ENCODE measurements at regions not wholly inside any gene's neighbourhood (a gene's known extent, or its start where the extent isn't known, plus 50 kb on each side); places are given as distances from the start of the nearest gene placed in this dataset.

DNA sequence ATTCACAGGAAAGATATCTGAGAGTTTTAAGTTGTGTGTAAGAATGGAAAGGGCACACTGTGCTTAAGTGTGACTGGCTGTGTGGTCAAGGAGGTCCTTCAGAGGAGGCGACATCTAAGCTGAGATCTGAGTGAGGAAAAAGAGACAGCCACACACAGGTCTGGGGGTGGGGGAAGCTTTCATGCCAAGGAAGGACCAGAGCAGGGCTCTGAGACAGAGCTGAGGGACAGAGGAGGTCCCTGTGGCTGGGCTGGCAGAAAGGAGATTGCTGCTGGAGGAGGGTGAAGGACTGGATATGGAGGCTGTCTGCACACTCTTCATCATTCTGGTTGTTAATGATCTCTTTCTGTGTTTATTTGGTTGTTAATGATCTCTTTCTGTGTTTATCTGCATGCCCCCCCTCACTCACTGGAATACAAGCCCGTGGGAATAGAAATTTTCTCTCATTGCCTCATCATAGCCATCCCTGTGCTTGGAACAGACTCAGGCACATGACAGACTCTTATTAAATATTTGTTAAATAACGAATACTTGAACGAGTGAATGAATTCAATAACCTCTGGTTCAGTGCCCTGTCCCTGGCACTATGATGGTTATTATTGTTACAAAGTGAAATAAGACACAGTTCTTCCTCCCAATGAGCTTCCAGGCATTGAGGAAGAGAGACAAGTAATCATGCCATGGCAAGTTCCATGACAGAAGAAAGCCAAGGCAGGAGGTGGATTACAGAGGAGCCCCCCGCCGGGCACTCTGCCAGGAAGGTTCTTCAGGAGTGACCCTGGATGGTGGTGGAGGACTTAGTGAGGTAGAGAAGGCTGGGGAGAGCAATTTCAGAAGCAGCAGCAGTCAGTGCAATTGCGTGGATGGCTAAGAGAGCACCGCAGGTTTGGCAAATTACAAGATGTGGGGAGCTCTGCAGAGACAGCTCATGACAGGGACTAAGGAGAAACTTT lies 399.4 kb upstream of the HS6ST1 start:
- no peak for TF ChIP-seq RAD21 (IDR thresholded peaks at IDR 0.05)
- no peak for TF ChIP-seq FOXA1 (IDR thresholded peaks at IDR 0.05)
- Histone ChIP-seq H3K27ac (ENCODE audit: low read depth in 1 of 2, low read length in 2 of 2) (no peak overlapping the region), H3K9ac (ENCODE audit: low read depth in 1 of 2, low read length in 2 of 2) (no peak overlapping the region), H3K27me3 (ENCODE audit: control insufficient read depth in 4 of 4, insufficient read depth in 4 of 4, low read length in 3 of 4) (peaks cover 0 to 9% (median 0%) of the 10 kb centered on the region in 4 donors), H3K4me3 (ENCODE audit: low read depth in 1 of 3, low read length in 3 of 3) (no peak overlapping the region), H3K36me3 (ENCODE audit: control insufficient read depth in 4 of 4, insufficient read depth in 3 of 4, low read depth in 1 of 4, low read length in 3 of 4) (no peaks in the 10 kb centered on the region), H3K4me1 (ENCODE audit: control insufficient read depth in 4 of 4, insufficient read depth in 4 of 4, low read length in 3 of 4) (no peaks in the 10 kb centered on the region), H3K9me3 (ENCODE audit: control insufficient read depth in 4 of 4, low read length in 3 of 4) (no peaks in the 10 kb centered on the region)
- no peak for DNase-seq (ENCODE audit: low spot score)
- 66% methylated on average over 8 of the region's 8 CpGs for WGBS

DNA sequence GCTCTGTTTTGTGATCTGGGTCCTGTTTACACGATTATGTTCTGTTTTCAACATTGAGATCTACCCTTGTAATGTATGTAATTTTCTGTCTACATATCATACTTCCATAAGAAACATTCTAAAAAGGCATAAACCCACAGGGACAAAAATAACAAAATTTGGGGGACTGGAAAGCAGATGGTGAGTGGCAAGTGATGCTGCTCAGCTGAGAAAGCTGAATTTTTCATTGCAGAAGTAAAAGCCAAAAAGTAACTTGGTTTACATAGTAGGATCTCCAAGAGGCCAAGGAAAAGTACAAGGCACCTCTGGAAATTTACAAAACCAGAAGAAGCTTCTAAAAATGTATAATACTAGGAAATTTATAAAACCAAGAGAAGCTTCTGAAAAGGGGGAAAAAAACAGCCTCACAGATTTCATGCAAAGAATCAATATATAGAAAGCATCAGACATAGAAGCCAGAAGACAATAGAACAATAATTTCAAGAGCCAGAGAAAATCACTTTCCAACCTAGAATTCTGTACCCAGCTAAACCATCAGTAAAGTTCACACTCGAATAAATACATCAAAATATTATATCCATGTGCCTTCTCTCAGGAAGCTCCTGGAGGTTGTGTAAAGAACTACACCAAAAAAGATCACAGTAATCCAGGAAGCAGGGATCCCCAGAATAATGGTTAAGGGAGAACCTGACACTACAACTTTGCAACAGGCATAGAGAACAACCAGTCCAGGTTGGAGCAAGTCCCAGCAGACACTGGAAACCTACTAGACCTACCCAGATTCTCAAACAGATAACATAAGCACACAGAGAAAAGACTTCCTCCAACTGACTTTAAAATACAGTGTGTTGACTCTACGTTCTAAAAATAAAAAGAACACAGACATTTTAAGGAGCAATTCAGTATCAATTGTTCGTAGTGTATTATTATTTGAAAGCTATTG lies 401.7 kb upstream of the HS6ST1 start:
- TF ChIP-seq JUND (IDR thresholded peaks at IDR 0.05) (no peak), HNF4A (conservative IDR thresholded peaks at IDR 0.05) (no peak)
- DNase-seq (ENCODE audit: low spot score) = no peak
- no peak overlapping the region for H3K9ac ChIP-seq (ENCODE audit: low read depth in 1 of 2, low read length in 2 of 2)
- 75% methylated on average over 4 of the region's 4 CpGs for WGBS
- H3K9me3 ChIP-seq (ENCODE audit: control insufficient read depth in 4 of 4, low read length in 3 of 4) = no peaks in the 10 kb centered on the region
- H3K36me3 ChIP-seq (ENCODE audit: control insufficient read depth in 4 of 4, insufficient read depth in 3 of 4, low read depth in 1 of 4, low read length in 3 of 4) = no peaks in the 10 kb centered on the region
- H3K4me3 ChIP-seq (ENCODE audit: low read depth in 1 of 3, low read length in 3 of 3) = no peak overlapping the region
- H3K4me1 ChIP-seq (ENCODE audit: control insufficient read depth in 4 of 4, insufficient read depth in 4 of 4, low read length in 3 of 4) = no peaks in the 10 kb centered on the region
- no peak overlapping the region for H3K27ac ChIP-seq (ENCODE audit: low read depth in 1 of 2, low read length in 2 of 2)
- peaks cover 0 to 9% (median 0%) of the 10 kb centered on the region in 4 donors for H3K27me3 ChIP-seq (ENCODE audit: control insufficient read depth in 4 of 4, insufficient read depth in 4 of 4, low read length in 3 of 4)

DNA sequence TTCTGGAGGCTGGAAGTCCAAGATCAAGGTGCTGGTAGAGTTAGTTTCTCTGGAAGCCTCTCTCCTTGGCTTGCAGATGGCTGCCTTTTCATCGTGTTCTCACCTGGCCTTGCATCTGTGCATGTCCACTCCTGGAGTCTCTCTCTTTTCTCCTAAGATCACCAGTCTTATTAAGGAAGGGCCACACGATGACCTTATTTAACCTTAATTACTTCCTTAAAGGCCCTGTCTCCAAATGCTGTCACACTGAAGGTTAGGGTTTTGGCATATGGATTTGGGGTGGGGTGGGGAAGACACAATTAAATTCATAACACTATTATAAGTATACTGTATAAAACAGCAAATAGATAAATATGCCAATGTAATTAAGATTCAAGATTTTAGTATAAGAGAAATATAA lies 402.4 kb upstream of the HS6ST1 start:
- TF ChIP-seq, protein P1, sequence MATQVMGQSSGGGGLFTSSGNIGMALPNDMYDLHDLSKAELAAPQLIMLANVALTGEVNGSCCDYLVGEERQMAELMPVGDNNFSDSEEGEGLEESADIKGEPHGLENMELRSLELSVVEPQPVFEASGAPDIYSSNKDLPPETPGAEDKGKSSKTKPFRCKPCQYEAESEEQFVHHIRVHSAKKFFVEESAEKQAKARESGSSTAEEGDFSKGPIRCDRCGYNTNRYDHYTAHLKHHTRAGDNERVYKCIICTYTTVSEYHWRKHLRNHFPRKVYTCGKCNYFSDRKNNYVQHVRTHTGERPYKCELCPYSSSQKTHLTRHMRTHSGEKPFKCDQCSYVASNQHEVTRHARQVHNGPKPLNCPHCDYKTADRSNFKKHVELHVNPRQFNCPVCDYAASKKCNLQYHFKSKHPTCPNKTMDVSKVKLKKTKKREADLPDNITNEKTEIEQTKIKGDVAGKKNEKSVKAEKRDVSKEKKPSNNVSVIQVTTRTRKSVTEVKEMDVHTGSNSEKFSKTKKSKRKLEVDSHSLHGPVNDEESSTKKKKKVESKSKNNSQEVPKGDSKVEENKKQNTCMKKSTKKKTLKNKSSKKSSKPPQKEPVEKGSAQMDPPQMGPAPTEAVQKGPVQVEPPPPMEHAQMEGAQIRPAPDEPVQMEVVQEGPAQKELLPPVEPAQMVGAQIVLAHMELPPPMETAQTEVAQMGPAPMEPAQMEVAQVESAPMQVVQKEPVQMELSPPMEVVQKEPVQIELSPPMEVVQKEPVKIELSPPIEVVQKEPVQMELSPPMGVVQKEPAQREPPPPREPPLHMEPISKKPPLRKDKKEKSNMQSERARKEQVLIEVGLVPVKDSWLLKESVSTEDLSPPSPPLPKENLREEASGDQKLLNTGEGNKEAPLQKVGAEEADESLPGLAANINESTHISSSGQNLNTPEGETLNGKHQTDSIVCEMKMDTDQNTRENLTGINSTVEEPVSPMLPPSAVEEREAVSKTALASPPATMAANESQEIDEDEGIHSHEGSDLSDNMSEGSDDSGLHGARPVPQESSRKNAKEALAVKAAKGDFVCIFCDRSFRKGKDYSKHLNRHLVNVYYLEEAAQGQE (IDR thresholded peaks at IDR 0.05) = no peak
- TF ChIP-seq RAD21 (IDR thresholded peaks at IDR 0.05) (no peak), NR2F2 (IDR thresholded peaks at IDR 0.05) (no peak), GABPA (IDR thresholded peaks at IDR 0.05 in 1 of 2, conservative IDR thresholded peaks at IDR 0.05 in 1 of 2) (no peak), HNF4A (conservative IDR thresholded peaks at IDR 0.05) (no peak), TAF1 (conservative IDR thresholded peaks at IDR 0.05) (no peak), FOXA1 (IDR thresholded peaks at IDR 0.05) (no peak), YY1 (IDR thresholded peaks at IDR 0.05) (no peak), JUND (IDR thresholded peaks at IDR 0.05) (no peak), FOXA2 (IDR thresholded peaks at IDR 0.05) (no peak), HNF4G (IDR thresholded peaks at IDR 0.05) (no peak), EGR1 (IDR thresholded peaks at IDR 0.05; ENCODE audit: low read depth in 2 of 2) (no peak), RXRA (IDR thresholded peaks at IDR 0.05) (no peak), SP1 (IDR thresholded peaks at IDR 0.05) (no peak)
- TF ChIP-seq, protein P2, sequence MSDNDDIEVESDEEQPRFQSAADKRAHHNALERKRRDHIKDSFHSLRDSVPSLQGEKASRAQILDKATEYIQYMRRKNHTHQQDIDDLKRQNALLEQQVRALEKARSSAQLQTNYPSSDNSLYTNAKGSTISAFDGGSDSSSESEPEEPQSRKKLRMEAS (IDR thresholded peaks at IDR 0.05) = no peak
- TF ChIP-seq, protein P3, sequence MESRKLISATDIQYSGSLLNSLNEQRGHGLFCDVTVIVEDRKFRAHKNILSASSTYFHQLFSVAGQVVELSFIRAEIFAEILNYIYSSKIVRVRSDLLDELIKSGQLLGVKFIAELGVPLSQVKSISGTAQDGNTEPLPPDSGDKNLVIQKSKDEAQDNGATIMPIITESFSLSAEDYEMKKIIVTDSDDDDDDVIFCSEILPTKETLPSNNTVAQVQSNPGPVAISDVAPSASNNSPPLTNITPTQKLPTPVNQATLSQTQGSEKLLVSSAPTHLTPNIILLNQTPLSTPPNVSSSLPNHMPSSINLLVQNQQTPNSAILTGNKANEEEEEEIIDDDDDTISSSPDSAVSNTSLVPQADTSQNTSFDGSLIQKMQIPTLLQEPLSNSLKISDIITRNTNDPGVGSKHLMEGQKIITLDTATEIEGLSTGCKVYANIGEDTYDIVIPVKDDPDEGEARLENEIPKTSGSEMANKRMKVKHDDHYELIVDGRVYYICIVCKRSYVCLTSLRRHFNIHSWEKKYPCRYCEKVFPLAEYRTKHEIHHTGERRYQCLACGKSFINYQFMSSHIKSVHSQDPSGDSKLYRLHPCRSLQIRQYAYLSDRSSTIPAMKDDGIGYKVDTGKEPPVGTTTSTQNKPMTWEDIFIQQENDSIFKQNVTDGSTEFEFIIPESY (IDR thresholded peaks at IDR 0.05) = no peak
- TF ChIP-seq, protein P4, sequence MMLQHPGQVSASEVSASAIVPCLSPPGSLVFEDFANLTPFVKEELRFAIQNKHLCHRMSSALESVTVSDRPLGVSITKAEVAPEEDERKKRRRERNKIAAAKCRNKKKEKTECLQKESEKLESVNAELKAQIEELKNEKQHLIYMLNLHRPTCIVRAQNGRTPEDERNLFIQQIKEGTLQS (IDR thresholded peaks at IDR 0.05) = no peak
- Histone ChIP-seq H3K27ac (ENCODE audit: low read depth in 1 of 2, low read length in 2 of 2) (no peak overlapping the region), H3K4me1 (ENCODE audit: control insufficient read depth in 4 of 4, insufficient read depth in 4 of 4, low read length in 3 of 4) (no peaks in the 10 kb centered on the region), H3K27me3 (ENCODE audit: control insufficient read depth in 4 of 4, insufficient read depth in 4 of 4, low read length in 3 of 4) (peaks cover 0 to 3% (median 0%) of the 10 kb centered on the region in 4 donors), H3K4me3 (ENCODE audit: low read depth in 1 of 3, low read length in 3 of 3) (no peak overlapping the region), H3K9ac (ENCODE audit: low read depth in 1 of 2, low read length in 2 of 2) (no peak overlapping the region), H3K36me3 (ENCODE audit: control insufficient read depth in 4 of 4, insufficient read depth in 3 of 4, low read depth in 1 of 4, low read length in 3 of 4) (no peaks in the 10 kb centered on the region), H3K9me3 (ENCODE audit: control insufficient read depth in 4 of 4, low read length in 3 of 4) (no peaks in the 10 kb centered on the region)
- WGBS = 87% methylated on average over 2 of the region's 2 CpGs
- no peak for DNase-seq (ENCODE audit: low spot score)

All from liver (tissue), 7 donors.